ENCODE measurements at regions not wholly inside any gene's neighbourhood (a gene's known extent, or its start where the extent isn't known, plus 50 kb on each side); places are given as distances from the start of the nearest gene placed in this dataset.
"Not testable (repeated sequence)": the region's sequence is repeated elsewhere in the genome, so short reads cannot be mapped to it uniquely, and the experiment has no call there.

GRCh38 chr2:131659168-131659572, 131.5 kb downstream of the CCDC74A start:
- no TSS peak for BruUV-seq (replicated peaks)
- Histone ChIP-seq H3K27me3 (ENCODE audit: control insufficient read depth in 2 of 2, insufficient read depth in 2 of 2, low read length in 2 of 2) (peaks cover 2 to 8% of the 10 kb centered on the region in 2 experiments), H3K4me1 (ENCODE audit: control insufficient read depth, extremely low read depth, insufficient read depth, low read length) (no peaks in the 10 kb centered on the region), H3K27ac (ENCODE audit: insufficient read depth, low read depth, low read length) (no peak overlapping the region), H4K20me1 (replicated peaks; ENCODE audit: control insufficient read depth, extremely low read depth, insufficient read depth, low read length) (no peaks in the 10 kb centered on the region), H3K79me2 (ENCODE audit: control insufficient read depth, insufficient read depth, low read length) (no peaks in the 10 kb centered on the region), H3K4me3 (replicated peaks in 1 of 3; ENCODE audit: insufficient read depth in 1 of 3, low read depth in 1 of 3, low read length in 3 of 3) (no peak overlapping the region), H3K9ac (replicated peaks; ENCODE audit: extremely low read depth, insufficient read depth, low read length) (no peak overlapping the region), H3K9me3 (replicated peaks; ENCODE audit: control insufficient read depth, insufficient read depth, low read length) (no peaks in the 10 kb centered on the region), H3K4me2 (ENCODE audit: insufficient read depth, low read length) (no peak overlapping the region), H2AFZ (ENCODE audit: low read depth, low read length) (no peak overlapping the region), H3K9me1 (replicated peaks; ENCODE audit: control insufficient read depth, extremely low read depth, insufficient read depth, low read length) (no peaks in the 10 kb centered on the region), H3K36me3 (ENCODE audit: control insufficient read depth in 2 of 2, extremely low read depth in 1 of 2, insufficient read depth in 2 of 2, low read length in 2 of 2) (no peaks in the 10 kb centered on the region)
- ChIA-PET CTCF (interaction anchor here (1.2 kb wide), 1 partner anchor 14 kb away, joined by 4 read pairs; no protein-coding TSS in a partner anchor), POLR2A (no interaction called here)
- dilution Hi-C loops (cut with MboI; ENCODE audit: extremely low pct_ligation_motif_present, low sequenced_read_pairs) (no loop called here), intact Hi-C loops (cut with micrococcal nuclease) (no loop called here)
- TF ChIP-seq GATA2 (IDR thresholded peaks at IDR 0.05; ENCODE audit: insufficient read depth, insufficient read length, low read depth, low read length) (no peak), POLR2AphosphoS5 (IDR thresholded peaks at IDR 0.05; ENCODE audit: insufficient read depth, low read depth, low read length) (no peak), MYC (IDR thresholded peaks at IDR 0.05; ENCODE audit: low read depth, low read length) (no peak), POLR2A (IDR thresholded peaks at IDR 0.05; ENCODE audit: low read depth, low read length) (no peak), FOS (IDR thresholded peaks at IDR 0.05; ENCODE audit: borderline replicate concordance, insufficient read depth, low read length) (no peak), JUN (IDR thresholded peaks at IDR 0.05; ENCODE audit: borderline replicate concordance, insufficient read depth, insufficient read length, low read depth) (no peak), CTCF (IDR thresholded peaks at IDR 0.05; ENCODE audit: extremely low read depth in 1 of 2, insufficient read depth in 1 of 2, low read depth in 1 of 2, low read length in 2 of 2) (no peak), EZH2 (IDR thresholded peaks at IDR 0.05; ENCODE audit: borderline replicate concordance, low read depth, low read length, severe bottlenecking) (no peak)
- TF ChIP-seq, protein P1, sequence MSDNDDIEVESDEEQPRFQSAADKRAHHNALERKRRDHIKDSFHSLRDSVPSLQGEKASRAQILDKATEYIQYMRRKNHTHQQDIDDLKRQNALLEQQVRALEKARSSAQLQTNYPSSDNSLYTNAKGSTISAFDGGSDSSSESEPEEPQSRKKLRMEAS (IDR thresholded peaks at IDR 0.05; ENCODE audit: insufficient read depth, insufficient read length): no peak
- DNase-seq (ENCODE audit: low read depth, low spot score) (no peak), FAIRE-seq (no peak)

DNA sequence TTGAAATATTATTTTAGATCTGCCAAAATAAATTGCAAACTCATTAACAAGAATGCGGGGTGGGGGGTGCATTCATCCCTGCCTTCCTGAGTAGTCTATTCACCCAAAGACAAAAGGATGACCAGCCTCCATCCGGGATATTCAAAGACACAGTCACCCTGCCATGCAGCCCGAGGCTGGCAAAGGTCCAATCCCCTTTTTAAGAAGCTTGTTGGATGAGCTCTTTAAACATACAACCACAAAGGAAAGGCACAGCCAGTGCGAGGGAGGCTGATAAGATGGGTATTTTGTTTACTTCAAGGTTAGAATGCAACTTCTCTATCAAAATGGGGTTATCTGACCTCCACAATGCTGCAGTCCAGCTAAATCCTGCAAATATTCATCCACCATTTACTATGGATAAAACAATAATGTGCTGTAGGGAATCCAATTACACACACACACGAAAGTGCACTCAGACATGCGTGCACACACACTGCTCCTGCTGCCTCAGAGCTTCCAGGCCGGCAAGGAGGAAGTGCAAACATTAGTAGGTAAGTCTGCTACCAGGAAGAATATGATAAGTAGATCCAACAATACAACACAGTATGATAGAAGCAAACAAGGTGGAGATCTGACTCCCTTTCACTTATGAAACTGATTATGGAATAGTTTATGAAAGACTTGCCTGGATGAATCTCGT, 133.6 kb downstream of the CCDC74A start:
- H3K4me3 ChIP-seq (replicated peaks in 1 of 3; ENCODE audit: insufficient read depth in 1 of 3, low read depth in 1 of 3, low read length in 3 of 3); POLR2A ChIA-PET; H3K4me2 ChIP-seq (ENCODE audit: insufficient read depth, low read length); H3K9me1 ChIP-seq (replicated peaks; ENCODE audit: control insufficient read depth, extremely low read depth, insufficient read depth, low read length); FAIRE-seq; H3K9me3 ChIP-seq (replicated peaks; ENCODE audit: control insufficient read depth, insufficient read depth, low read length); H3K27ac ChIP-seq (ENCODE audit: insufficient read depth, low read depth, low read length); H2AFZ ChIP-seq (ENCODE audit: low read depth, low read length); H3K79me2 ChIP-seq (ENCODE audit: control insufficient read depth, insufficient read depth, low read length); dilution Hi-C loops (cut with MboI; ENCODE audit: extremely low pct_ligation_motif_present, low sequenced_read_pairs); H3K27me3 ChIP-seq (ENCODE audit: control insufficient read depth in 2 of 2, insufficient read depth in 2 of 2, low read length in 2 of 2); H3K36me3 ChIP-seq (ENCODE audit: control insufficient read depth in 2 of 2, extremely low read depth in 1 of 2, insufficient read depth in 2 of 2, low read length in 2 of 2); H3K4me1 ChIP-seq (ENCODE audit: control insufficient read depth, extremely low read depth, insufficient read depth, low read length); intact Hi-C loops (cut with micrococcal nuclease); BruUV-seq (replicated peaks); DNase-seq (ENCODE audit: low read depth, low spot score); H3K9ac ChIP-seq (replicated peaks; ENCODE audit: extremely low read depth, insufficient read depth, low read length); H4K20me1 ChIP-seq (replicated peaks; ENCODE audit: control insufficient read depth, extremely low read depth, insufficient read depth, low read length): not testable (repeated sequence)
- CTCF ChIA-PET: interaction anchor here (2.6 kb wide), 1 partner anchor 12 kb away, joined by 11 read pairs; no protein-coding TSS in a partner anchor
